Activated CD4-positive, alpha-beta T cell treated with anti-CD3 and anti-CD28 coated beads for 36 hours (primary cell): ENCODE measurements at regions not wholly inside any gene's neighbourhood (a gene's known extent, or its start where the extent isn't known, plus 50 kb on each side); places are given as distances from the start of the nearest gene placed in this dataset.

ENCODE experiments used
- ATAC-seq: fragments of 200-7000 bp; cut with Tn5 transposase; one replicate; pipeline ENCODE4 v1.10.0; 2021; ENCODE audit warnings: mild to moderate bottlenecking, moderate library complexity
- CTCF ChIA-PET: fragments of 350-600 bp; sonication (Branson Sonifier 250); formaldehyde crosslinking; loops from one replicate; lab custom pipeline; 2021; ENCODE audit warnings: antibody characterized with exemption; lab: Charles Lee
- POLR2A ChIA-PET: fragments of 350-600 bp; sonication (Branson Sonifier 250); formaldehyde crosslinking; loops from one replicate; lab custom pipeline; 2021; ENCODE audit warnings: antibody characterized with exemption, inconsistent platforms; lab: Charles Lee
- DNase-seq: peaks from one replicate; pipeline ENCODE4 v3.0.0-alpha.2; 2020
- H3K27ac Mint-ChIP-seq: one replicate; pipeline ENCODE4 v1.8.0; 2021; ENCODE audit warnings: mixed read lengths
- H3K27me3 Mint-ChIP-seq: one replicate; pipeline ENCODE4 v1.8.0; 2021; ENCODE audit warnings: mixed read lengths
- H3K36me3 Mint-ChIP-seq: one replicate; pipeline ENCODE4 v1.8.0; 2021; ENCODE audit warnings: low read depth, mixed read lengths
- H3K4me1 Mint-ChIP-seq: one replicate; pipeline ENCODE4 v1.8.0; 2021; ENCODE audit warnings: mixed read lengths
- H3K4me3 Mint-ChIP-seq: one replicate; pipeline ENCODE4 v1.8.0; 2021; ENCODE audit warnings: mild to moderate bottlenecking, moderate library complexity, mixed read lengths
- H3K9me3 Mint-ChIP-seq: one replicate; pipeline ENCODE4 v1.8.0; 2021; ENCODE audit warnings: low read depth, mixed read lengths
- intact Hi-C, 2 experiments: fragments of 100-400 bp; cut with DNase I in 1 of 2; cut with micrococcal nuclease in 1 of 2; formaldehyde crosslinking; loops; one replicate each; pipeline versions ENCODE4 v1.14.2 to v1.15.1; 2022 to 2024; cut with DNase I, micrococcal nuclease

DNA sequence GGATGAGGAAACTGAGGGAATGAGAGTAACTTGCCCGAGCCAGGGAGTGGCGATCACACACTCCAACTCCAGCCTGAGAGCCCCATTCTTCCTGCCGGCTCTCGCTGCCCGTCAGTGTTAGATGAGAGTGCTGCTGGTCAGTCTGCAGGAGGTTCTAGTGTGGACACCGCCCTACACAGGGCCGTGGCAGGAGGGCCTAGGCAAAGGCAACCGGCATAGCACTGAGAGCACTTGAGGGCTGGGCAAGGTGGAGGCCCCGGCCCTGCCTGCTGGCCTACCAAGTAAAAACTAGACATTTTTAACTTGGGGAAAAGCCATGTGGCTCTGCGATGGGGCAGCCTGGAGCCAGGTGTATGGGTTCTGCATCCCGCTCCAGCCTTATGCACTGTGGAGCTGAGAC, 354.8 kb downstream of the SEC14L1 start:
- Mint-ChIP-seq H3K9me3 (no peaks in the 10 kb centered on the region), H3K36me3 (peaks cover 33% of the 10 kb centered on the region), H3K27me3 (no peaks in the 10 kb centered on the region), H3K4me3 (no peak overlapping the region), H3K27ac (no peak overlapping the region), H3K4me1 (peaks cover 4% of the 10 kb centered on the region)
- intact Hi-C loops: loop anchor here (1.0 to 2.0 kb wide), 4 partner anchors 35 to 164 kb away; no protein-coding TSS in a partner anchor
- DNase-seq (peak; percentile 3), ATAC-seq (no peak)
- CTCF ChIA-PET: interaction anchor here (0.7 to 4.3 kb wide), 18 partner anchors 26 to 170 kb away, joined by 3 to 57 read pairs (median 6); no protein-coding TSS in a partner anchor
- POLR2A ChIA-PET: interaction anchor here (0.6 kb wide), 2 partner anchors 29 to 55 kb away, joined by 3 to 9 read pairs; no protein-coding TSS in a partner anchor

- Mint-ChIP-seq H3K9me3 (no peaks in the 10 kb centered on the region), H3K27ac (no peak overlapping the region), H3K27me3 (no peaks in the 10 kb centered on the region), H3K36me3 (peaks cover 32% of the 10 kb centered on the region), H3K4me3 (no peak overlapping the region), H3K4me1 (peaks cover 4% of the 10 kb centered on the region)
- DNase-seq: no peak
- intact Hi-C loops: no loop called here
- CTCF ChIA-PET: interaction anchor here (0.6 to 4.3 kb wide), 8 partner anchors 24 to 442 kb away, joined by 3 to 57 read pairs (median 6); no protein-coding TSS in a partner anchor
- POLR2A ChIA-PET: interaction anchor here (0.6 kb wide), 1 partner anchor 28 kb away, joined by 3 read pairs; no protein-coding TSS in a partner anchor
- no peak for ATAC-seq
These were observed 355.6 kb downstream of the SEC14L1 start for GRCh38 chr17:77496401-77496801.

DNA sequence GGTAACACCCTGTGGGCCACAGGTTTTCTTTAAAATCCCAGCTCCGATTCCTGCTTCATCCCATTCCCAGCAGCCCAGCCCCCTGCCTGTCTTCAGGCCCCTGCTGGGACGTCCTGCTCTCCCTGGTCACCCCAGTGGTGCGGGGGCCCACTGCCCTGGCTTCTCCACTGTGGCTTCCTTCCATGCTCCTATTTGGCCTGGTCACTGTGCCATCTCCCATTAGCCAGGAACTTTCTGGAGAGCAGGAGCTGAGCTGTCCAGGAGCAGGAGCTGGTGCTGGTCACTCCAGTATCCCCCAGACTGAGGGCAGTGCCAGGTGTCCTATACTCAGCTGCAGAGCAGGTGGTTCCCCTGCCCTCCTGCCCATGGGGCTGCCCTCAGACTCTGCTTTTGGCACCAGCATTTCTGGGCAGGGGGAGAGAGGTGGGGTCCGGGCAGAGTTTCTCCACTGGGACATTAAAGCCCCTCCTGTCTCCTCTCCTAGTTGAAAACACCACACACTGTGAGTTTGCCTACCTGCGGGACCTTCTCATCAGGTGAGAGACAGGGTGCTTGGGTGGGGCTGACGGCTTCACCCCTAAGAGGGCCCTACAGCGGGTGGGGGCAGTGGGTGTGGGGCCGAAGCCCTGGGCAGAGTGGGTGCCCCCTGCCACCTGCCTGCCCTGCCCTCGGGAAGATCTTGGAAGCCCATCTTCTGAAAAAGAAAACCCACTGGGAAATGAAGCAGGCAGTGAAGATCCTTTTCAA, 356.2 kb downstream of the SEC14L1 start:
- peaks cover 32% of the 10 kb centered on the region for H3K36me3 Mint-ChIP-seq
- no peak for ATAC-seq
- no peak overlapping the region for H3K4me3 Mint-ChIP-seq
- POLR2A ChIA-PET: no interaction called here
- no peak overlapping the region for H3K27ac Mint-ChIP-seq
- H3K9me3 Mint-ChIP-seq: no peaks in the 10 kb centered on the region
- CTCF ChIA-PET: interaction anchor here (0.6 to 4.3 kb wide), 7 partner anchors 46 to 442 kb away, joined by 3 to 57 read pairs (median 4); no protein-coding TSS in a partner anchor
- intact Hi-C loops: no loop called here
- no peak for DNase-seq
- no peaks in the 10 kb centered on the region for H3K27me3 Mint-ChIP-seq
- H3K4me1 Mint-ChIP-seq: peaks cover 4% of the 10 kb centered on the region

GRCh38 chr17:77497578-77497934, 356.8 kb downstream of the SEC14L1 start:
- intact Hi-C loops: no loop called here
- ATAC-seq (no peak), DNase-seq (no peak)
- H3K36me3 Mint-ChIP-seq: peaks cover 34% of the 10 kb centered on the region
- no peak overlapping the region for H3K27ac Mint-ChIP-seq
- H3K4me3 Mint-ChIP-seq: no peak overlapping the region
- ChIA-PET CTCF (interaction anchor here (0.7 to 4.3 kb wide), 4 partner anchors 45 to 172 kb away, joined by 3 to 57 read pairs (median 6); no protein-coding TSS in a partner anchor), POLR2A (no interaction called here)
- peaks cover 4% of the 10 kb centered on the region for H3K4me1 Mint-ChIP-seq
- no peaks in the 10 kb centered on the region for H3K27me3 Mint-ChIP-seq
- no peaks in the 10 kb centered on the region for H3K9me3 Mint-ChIP-seq

DNA sequence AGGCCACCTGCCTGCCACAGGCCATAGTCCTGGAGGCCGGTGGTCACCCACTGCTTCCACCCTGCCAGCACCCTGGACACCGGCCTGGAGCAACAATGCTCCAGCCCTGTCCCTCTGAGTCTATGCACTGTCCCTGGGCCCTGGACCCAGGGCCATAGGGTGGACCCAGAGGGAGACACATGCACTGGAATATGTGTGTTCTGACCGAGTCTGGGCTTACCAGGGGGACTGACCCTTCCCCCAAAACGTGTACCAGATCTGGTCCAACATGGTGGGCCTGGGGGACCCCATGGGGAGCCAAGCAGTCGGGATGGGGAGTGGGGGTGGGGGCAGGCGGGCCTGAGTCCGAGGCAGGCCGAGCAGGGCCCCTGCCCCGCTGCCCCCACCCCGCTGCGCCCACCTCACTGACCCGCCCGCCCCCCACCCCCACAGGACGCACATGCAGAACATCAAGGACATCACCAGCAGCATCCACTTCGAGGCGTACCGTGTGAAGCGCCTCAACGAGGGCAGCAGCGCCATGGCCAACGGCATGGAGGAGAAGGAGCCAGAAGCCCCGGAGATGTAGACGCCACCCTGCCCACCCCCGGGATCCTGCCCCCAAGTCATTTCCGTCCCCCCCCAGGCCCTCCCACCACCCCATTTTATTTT, 357.4 kb downstream of the SEC14L1 start:
- ChIA-PET CTCF (interaction anchor here (0.7 to 4.3 kb wide), 3 partner anchors 45 to 97 kb away, joined by 3 to 57 read pairs (median 4); no protein-coding TSS in a partner anchor), POLR2A (no interaction called here)
- DNase-seq (no peak), ATAC-seq (no peak)
- Mint-ChIP-seq H3K36me3 (peaks cover 34% of the 10 kb centered on the region), H3K9me3 (no peaks in the 10 kb centered on the region), H3K27ac (no peak overlapping the region), H3K4me3 (no peak overlapping the region), H3K27me3 (no peaks in the 10 kb centered on the region), H3K4me1 (peaks cover 4% of the 10 kb centered on the region)
- intact Hi-C loops: no loop called here

DNA sequence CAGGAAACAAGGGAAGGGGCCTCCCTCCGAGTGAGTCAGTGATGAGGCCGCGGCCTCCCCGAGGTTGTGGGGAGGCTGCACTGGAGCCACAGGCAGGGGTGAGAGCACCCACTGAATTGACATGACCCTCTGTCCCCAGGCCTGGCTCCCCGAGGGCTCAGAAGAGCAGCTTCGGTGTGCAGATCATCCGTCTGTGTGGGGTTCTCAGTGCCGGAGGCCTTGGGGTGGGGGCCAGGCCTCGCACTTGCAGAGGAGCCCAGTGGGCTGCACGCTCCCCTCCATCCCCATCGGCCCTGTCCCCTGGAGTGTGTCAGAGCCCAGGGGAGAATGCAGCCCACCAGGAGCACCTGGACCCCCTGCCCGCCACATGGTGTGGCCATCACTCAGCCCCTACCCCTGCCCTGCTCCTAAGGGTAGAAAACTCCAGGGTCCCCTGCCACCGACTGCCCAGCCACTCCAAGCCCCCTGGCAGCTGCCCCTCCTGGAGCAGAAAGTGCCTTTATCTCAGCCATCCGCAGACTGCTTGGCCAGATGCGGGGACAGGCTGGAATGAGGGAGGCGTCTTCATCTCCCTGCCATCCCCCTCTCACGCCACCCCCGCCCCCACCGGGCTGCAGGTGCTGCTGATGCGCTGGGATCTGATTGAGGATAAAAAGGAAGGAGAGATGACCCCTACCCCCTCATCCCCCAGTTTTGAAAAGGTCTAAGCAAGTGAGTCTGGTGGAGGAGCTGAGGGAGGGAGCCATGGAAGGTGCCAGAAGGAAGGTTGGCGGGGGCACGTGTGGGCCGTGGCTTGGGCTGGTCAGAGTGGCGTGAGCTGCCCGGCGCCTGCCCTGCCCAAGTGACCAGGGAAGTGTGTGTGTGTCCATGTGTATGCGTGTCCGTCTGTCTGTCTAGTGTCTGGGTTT, 358.3 kb downstream of the SEC14L1 start:
- ChIA-PET POLR2A (interaction anchor here (0.6 kb wide), 1 partner anchor 58 kb away, joined by 3 read pairs; no protein-coding TSS in a partner anchor), CTCF (interaction anchor here (1.3 kb wide), 1 partner anchor 9 kb away, joined by 3 read pairs; no protein-coding TSS in a partner anchor)
- no peak overlapping the region for H3K27ac Mint-ChIP-seq
- no peak overlapping the region for H3K4me3 Mint-ChIP-seq
- no peak for ATAC-seq
- H3K36me3 Mint-ChIP-seq: peaks cover 29% of the 10 kb centered on the region
- peaks cover 4% of the 10 kb centered on the region for H3K4me1 Mint-ChIP-seq
- DNase-seq: no peak
- no peaks in the 10 kb centered on the region for H3K27me3 Mint-ChIP-seq
- intact Hi-C loops: no loop called here
- H3K9me3 Mint-ChIP-seq: no peaks in the 10 kb centered on the region

DNA sequence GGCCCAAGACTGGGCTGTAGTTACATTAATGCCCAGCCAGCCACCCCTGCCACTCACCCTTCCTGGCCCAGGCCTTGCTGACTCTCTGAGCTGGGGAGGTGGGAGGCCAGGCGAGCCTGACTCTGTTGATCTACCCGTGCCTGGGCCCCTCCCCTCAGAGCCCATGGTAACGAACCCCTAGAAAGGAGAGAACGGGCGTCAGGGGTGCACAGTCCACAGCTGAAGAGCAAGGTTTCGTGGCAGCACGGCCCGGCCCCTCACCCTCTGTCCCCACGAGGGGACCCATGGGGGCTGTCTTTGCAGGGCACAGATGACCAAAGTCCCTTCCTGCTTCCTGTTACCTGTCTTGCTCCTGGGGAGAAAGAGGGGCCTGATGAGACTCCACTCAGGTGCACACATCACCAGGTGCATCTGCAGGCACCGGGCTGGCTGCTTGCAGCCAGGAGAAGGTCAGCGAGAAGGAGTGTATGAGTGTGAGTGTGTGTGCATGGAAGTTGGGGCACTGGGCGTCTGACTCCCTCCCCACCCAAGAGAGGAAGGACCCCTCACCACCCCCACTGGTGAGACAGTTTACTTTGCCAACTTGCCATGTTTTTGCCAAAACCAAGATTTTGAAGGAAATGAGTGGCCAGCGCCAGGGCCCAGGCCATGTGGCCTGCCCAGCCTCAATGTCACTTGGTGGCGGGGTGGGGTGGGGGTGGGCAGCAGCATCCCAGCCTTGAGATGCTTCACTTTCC, 359.1 kb downstream of the SEC14L1 start:
- intact Hi-C loops: no loop called here
- peaks cover 3% of the 10 kb centered on the region for H3K4me1 Mint-ChIP-seq
- H3K36me3 Mint-ChIP-seq: peaks cover 28% of the 10 kb centered on the region
- H3K4me3 Mint-ChIP-seq: no peak overlapping the region
- H3K9me3 Mint-ChIP-seq: no peaks in the 10 kb centered on the region
- no peak for DNase-seq
- ChIA-PET CTCF (interaction anchor here (0.6 to 1.6 kb wide), 3 partner anchors 8 to 289 kb away, joined by 3 to 6 read pairs (median 3); no protein-coding TSS in a partner anchor), POLR2A (interaction anchor here (0.6 kb wide), 1 partner anchor 59 kb away, joined by 3 read pairs; no protein-coding TSS in a partner anchor)
- no peak overlapping the region for H3K27ac Mint-ChIP-seq
- ATAC-seq: no peak
- no peaks in the 10 kb centered on the region for H3K27me3 Mint-ChIP-seq

DNA sequence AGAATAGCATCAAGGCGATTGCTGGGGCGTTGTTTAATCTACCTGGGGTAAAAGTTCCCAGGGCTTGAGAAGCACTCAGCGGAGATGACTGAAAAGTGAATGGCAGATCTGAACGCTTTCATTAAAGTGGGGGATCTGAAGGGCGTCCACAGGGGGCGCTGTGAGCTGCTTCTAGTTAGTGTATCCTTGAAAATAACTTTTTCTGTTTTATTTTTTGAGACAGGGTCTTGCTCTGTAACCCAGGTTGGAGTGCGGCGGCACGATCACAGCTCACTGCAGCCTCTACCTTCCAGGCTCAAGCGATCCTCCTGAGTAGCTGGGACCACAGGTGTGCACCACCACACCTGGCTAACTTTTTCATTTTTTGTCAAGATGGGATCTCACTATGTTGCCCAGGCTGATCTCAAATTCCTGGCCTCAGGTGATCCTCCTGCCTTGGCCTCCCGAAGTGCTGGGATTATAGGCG, 360.4 kb downstream of the SEC14L1 start:
- H3K27me3 Mint-ChIP-seq: no peaks in the 10 kb centered on the region
- POLR2A ChIA-PET: no interaction called here
- DNase-seq: peak; percentile 72
- H3K4me1 Mint-ChIP-seq: no peaks in the 10 kb centered on the region
- H3K9me3 Mint-ChIP-seq: no peaks in the 10 kb centered on the region
- intact Hi-C loops: no loop called here
- H3K27ac Mint-ChIP-seq: no peak overlapping the region
- CTCF ChIA-PET: interaction anchor here (0.6 to 1.6 kb wide), 6 partner anchors 11 to 162 kb away, joined by 3 to 6 read pairs (median 3); no protein-coding TSS in a partner anchor
- ATAC-seq: peak; percentile 34
- H3K36me3 Mint-ChIP-seq: peaks cover 23% of the 10 kb centered on the region
- no peak overlapping the region for H3K4me3 Mint-ChIP-seq

DNA sequence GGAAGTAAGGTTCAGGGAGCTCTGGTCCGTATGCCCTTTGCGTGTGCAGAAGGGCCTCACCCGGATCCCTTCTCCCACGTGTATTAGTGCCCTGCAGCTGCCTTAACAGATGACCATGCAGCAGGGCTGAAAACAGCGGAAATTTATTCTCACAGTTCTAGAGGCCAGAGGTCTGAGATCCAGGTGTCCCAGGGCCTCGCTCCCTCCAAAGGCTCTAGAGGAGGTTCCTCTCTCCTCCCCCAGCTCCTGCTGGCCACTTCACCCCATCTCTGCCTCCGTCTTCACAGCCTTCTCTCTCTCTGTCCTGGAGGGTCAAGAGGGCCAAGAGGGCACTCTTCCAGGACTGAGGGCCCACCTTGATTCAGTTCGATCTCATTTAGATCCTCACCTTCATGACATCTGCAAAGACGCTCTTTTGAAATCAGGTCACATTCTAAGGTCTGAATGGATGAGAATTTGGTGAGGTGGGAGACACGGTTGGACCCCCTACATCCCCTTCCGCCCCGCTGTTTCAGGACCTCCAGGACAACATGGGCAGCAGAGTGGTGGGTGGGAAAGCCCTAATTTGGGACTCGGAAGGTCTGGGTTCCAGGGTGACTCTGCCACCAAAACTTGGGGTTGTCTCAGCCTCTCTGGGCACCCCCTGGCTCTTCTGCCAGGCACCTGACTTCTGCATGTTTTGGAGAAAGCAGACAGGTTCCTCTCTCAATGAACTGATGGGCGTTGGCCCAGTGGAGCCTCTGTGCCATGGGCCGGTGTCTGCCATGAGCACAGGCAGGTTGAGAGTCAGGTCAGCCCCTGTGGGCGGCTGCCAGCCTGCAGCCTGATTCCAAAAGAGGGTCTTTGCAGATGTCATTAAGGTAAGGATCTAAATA, 361.2 kb downstream of the SEC14L1 start:
- Mint-ChIP-seq H3K27ac (no peak overlapping the region), H3K27me3 (no peaks in the 10 kb centered on the region), H3K36me3 (peaks cover 23% of the 10 kb centered on the region), H3K9me3 (no peaks in the 10 kb centered on the region), H3K4me1 (no peaks in the 10 kb centered on the region), H3K4me3 (no peak overlapping the region)
- intact Hi-C loops: no loop called here
- CTCF ChIA-PET: interaction anchor here (0.6 to 1.6 kb wide), 6 partner anchors 10 to 163 kb away, joined by 3 to 6 read pairs (median 3); no protein-coding TSS in a partner anchor
- DNase-seq: no peak
- POLR2A ChIA-PET: interaction anchor here (0.7 kb wide), 1 partner anchor 102 kb away, joined by 3 read pairs; no protein-coding TSS in a partner anchor
- ATAC-seq: no peak
